ENCODE measurements at regions not wholly inside any gene's neighbourhood (a gene's known extent, or its start where the extent isn't known, plus 50 kb on each side); places are given as distances from the start of the nearest gene placed in this dataset.
"Not testable (repeated sequence)": the region's sequence is repeated elsewhere in the genome, so short reads cannot be mapped to it uniquely, and the experiment has no call there.

GRCh38 chr6:60574723-60575122 is 1711.3 kb downstream of the KHDRBS2 start:
- TF ChIP-seq, protein P1, sequence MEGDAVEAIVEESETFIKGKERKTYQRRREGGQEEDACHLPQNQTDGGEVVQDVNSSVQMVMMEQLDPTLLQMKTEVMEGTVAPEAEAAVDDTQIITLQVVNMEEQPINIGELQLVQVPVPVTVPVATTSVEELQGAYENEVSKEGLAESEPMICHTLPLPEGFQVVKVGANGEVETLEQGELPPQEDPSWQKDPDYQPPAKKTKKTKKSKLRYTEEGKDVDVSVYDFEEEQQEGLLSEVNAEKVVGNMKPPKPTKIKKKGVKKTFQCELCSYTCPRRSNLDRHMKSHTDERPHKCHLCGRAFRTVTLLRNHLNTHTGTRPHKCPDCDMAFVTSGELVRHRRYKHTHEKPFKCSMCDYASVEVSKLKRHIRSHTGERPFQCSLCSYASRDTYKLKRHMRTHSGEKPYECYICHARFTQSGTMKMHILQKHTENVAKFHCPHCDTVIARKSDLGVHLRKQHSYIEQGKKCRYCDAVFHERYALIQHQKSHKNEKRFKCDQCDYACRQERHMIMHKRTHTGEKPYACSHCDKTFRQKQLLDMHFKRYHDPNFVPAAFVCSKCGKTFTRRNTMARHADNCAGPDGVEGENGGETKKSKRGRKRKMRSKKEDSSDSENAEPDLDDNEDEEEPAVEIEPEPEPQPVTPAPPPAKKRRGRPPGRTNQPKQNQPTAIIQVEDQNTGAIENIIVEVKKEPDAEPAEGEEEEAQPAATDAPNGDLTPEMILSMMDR (IDR thresholded peaks at IDR 0.05 in 8 of 11, conservative IDR thresholded peaks at IDR 0.05 in 3 of 11), result not testable (repeated sequence)
- not testable (repeated sequence) for TF ChIP-seq POLR2A, POLR2AphosphoS5 (IDR thresholded peaks at IDR 0.05)

Data from spleen (tissue), 7 donors.